ENCODE measurements at regions not wholly inside any gene's neighbourhood (a gene's known extent, or its start where the extent isn't known, plus 50 kb on each side); places are given as distances from the start of the nearest gene placed in this dataset.

DNA sequence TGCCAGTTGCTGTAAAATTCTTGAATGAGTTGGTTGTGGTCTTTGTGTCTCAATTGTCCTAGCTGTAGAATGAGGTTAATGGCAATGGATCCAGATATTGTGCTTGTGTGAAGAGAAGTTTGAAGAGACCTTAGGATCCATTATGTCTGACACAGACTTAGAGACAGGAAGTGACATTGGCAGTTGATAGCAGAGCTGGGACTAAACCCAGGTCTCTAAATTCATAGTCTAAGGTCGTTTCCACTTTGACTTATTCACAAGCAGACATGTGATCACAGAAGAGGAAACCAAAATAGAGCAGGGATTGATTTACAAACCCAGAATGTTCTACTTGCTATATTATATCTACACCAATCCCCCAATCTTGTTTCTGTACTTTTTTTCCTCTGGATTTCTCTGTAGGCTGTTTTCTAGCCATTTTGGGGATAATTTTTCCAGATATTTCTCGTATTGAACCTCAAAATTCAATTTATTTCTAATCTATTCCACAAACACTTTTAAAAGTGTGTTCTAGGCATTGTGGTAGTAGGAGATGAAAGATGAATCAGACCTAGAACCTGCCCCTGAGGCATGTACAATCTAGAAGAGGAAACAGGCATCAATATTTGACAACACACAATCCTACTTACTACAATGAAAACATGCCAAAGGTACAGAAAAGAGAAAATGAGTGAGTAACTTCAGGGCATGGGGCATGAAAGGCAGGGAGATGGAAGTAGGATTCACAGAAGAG is 123.3 kb downstream of the NFKBIZ start:
- TF ChIP-seq, protein P1, sequence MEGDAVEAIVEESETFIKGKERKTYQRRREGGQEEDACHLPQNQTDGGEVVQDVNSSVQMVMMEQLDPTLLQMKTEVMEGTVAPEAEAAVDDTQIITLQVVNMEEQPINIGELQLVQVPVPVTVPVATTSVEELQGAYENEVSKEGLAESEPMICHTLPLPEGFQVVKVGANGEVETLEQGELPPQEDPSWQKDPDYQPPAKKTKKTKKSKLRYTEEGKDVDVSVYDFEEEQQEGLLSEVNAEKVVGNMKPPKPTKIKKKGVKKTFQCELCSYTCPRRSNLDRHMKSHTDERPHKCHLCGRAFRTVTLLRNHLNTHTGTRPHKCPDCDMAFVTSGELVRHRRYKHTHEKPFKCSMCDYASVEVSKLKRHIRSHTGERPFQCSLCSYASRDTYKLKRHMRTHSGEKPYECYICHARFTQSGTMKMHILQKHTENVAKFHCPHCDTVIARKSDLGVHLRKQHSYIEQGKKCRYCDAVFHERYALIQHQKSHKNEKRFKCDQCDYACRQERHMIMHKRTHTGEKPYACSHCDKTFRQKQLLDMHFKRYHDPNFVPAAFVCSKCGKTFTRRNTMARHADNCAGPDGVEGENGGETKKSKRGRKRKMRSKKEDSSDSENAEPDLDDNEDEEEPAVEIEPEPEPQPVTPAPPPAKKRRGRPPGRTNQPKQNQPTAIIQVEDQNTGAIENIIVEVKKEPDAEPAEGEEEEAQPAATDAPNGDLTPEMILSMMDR (IDR thresholded peaks at IDR 0.05), result no peak
- TF ChIP-seq POLR2A (IDR thresholded peaks at IDR 0.05), result no peak

All from right lobe of liver (tissue), 4 donors.